GM23338 (cell line): ENCODE measurements at regions not wholly inside any gene's neighbourhood (a gene's known extent, or its start where the extent isn't known, plus 50 kb on each side); places are given as distances from the start of the nearest gene placed in this dataset.

Source experiments
- ATAC-seq: fragments of 200-7000 bp; cut with Tn5 transposase; 3 replicates; pipeline ENCODE4 v1.9.1; 2020
- DNase-seq: peaks from one replicate; pipeline ENCODE4 v3.0.0-alpha.2; 2015; ENCODE audit warnings: low spot score
- H2AFZ ChIP-seq: fragments of 200-600 bp; sonication (generic); 2 replicates; pipeline ENCODE4 v1.8.0; 2016; ENCODE audit warnings: antibody characterized with exemption, mild to moderate bottlenecking, moderate library complexity
- H3F3A ChIP-seq: fragments of 200-600 bp; sonication (generic); replicated peaks from 2 replicates; pipeline ENCODE4 v1.8.0; 2017; ENCODE audit warnings: antibody characterized with exemption, mixed run types, low read depth
- H3K27ac ChIP-seq: fragments of 200-600 bp; sonication (generic); 2 replicates; pipeline ENCODE4 v1.6.1; 2016; ENCODE audit warnings: low read depth
- H3K27me3 ChIP-seq: fragments of 200-600 bp; sonication (generic); 2 replicates; pipeline ENCODE4 v1.8.0; 2016; ENCODE audit warnings: mild to moderate bottlenecking, mixed run types, moderate library complexity; ENCODE audit not compliant: insufficient read depth
- H3K36me3 ChIP-seq: fragments of 200-600 bp; sonication (generic); 2 replicates; pipeline ENCODE4 v1.8.0; 2016; ENCODE audit warnings: mild to moderate bottlenecking; ENCODE audit not compliant: insufficient read depth
- H3K4me1 ChIP-seq: fragments of 200-600 bp; sonication (generic); 2 replicates; pipeline ENCODE4 v1.8.0; 2016; ENCODE audit warnings: mild to moderate bottlenecking, moderate library complexity; ENCODE audit not compliant: insufficient read depth
- H3K4me2 ChIP-seq: fragments of 200-600 bp; sonication (generic); 2 replicates; pipeline ENCODE4 v1.7.1; 2017; ENCODE audit warnings: mixed run types
- H3K4me3 ChIP-seq: fragments of 200-600 bp; sonication (generic); 2 replicates; pipeline ENCODE4 v1.6.1; 2016; ENCODE audit warnings: mixed run types
- H3K79me2 ChIP-seq: fragments of 200-600 bp; sonication (generic); replicated peaks from 2 replicates; pipeline ENCODE4 v1.8.0; 2017; ENCODE audit warnings: mild to moderate bottlenecking; ENCODE audit not compliant: insufficient read depth
- H3K9me2 ChIP-seq: fragments of 200-600 bp; sonication (generic); 2 replicates; pipeline ENCODE4 v1.8.0; 2017; ENCODE audit not compliant: insufficient read depth
- H4K20me1 ChIP-seq: fragments of 200-600 bp; sonication (generic); replicated peaks from 2 replicates; pipeline ENCODE4 v1.8.0; 2017; ENCODE audit warnings: mild to moderate bottlenecking; ENCODE audit not compliant: insufficient read depth
- H3K27ac Mint-ChIP-seq: 2 replicates; pipeline ENCODE4 v1.8.0; 2020; ENCODE audit warnings: inconsistent platforms, mild to moderate bottlenecking, moderate library complexity, mixed read lengths
- H3K27me3 Mint-ChIP-seq: 3 replicates; pipeline ENCODE4 v1.8.0; 2022; ENCODE audit warnings: low read depth, mild to moderate bottlenecking, moderate library complexity, mixed read lengths, inconsistent platforms; ENCODE audit not compliant: insufficient read depth, poor library complexity
- H3K36me3 Mint-ChIP-seq: 3 replicates; pipeline ENCODE4 v1.8.0; 2021; ENCODE audit warnings: low read depth, mild to moderate bottlenecking, inconsistent platforms, moderate library complexity, mixed read lengths
- H3K4me1 Mint-ChIP-seq: 3 replicates; pipeline ENCODE4 v1.8.0; 2020; ENCODE audit warnings: mild to moderate bottlenecking, inconsistent platforms, mixed read lengths
- H3K4me3 Mint-ChIP-seq: 3 replicates; pipeline ENCODE4 v1.8.0; 2021; ENCODE audit warnings: moderate library complexity, mild to moderate bottlenecking, inconsistent platforms, mixed read lengths
- H3K9me3 Mint-ChIP-seq: 3 replicates; pipeline ENCODE4 v1.8.0; 2020; ENCODE audit warnings: moderate library complexity, mild to moderate bottlenecking, inconsistent platforms, mixed read lengths
- CREB1 ChIP-seq: fragments of 250-450 bp; sonication (Bioruptor Pico); IDR thresholded peaks from 2 replicates; pipeline ENCODE4 v1.5.0; 2020; ENCODE audit warnings: low read depth, mild to moderate bottlenecking, moderate library complexity
- EZH2 ChIP-seq: fragments of 200-600 bp; sonication (generic); IDR thresholded peaks from one replicate; pipeline ENCODE4 v1.8.0; 2017; ENCODE audit warnings: antibody characterized with exemption, mild to moderate bottlenecking, low read depth; ENCODE audit not compliant: unreplicated experiment
- EZH2phosphoT487 ChIP-seq: fragments of 200-600 bp; sonication (generic); IDR thresholded peaks from one replicate; pipeline ENCODE4 v1.8.1; 2018; ENCODE audit warnings: antibody characterized with exemption; ENCODE audit not compliant: unreplicated experiment
- JUNB ChIP-seq: IDR thresholded peaks from one replicate; pipeline ENCODE4 v1.6.1; 2016; ENCODE audit warnings: antibody characterized with exemption; ENCODE audit not compliant: unreplicated experiment
- NANOG ChIP-seq: IDR thresholded peaks from 2 replicates; pipeline ENCODE4 v1.6.1; 2016; ENCODE audit warnings: antibody characterized with exemption, borderline replicate concordance
- POLR2AphosphoS5 ChIP-seq: IDR thresholded peaks from 2 replicates; pipeline ENCODE4 v1.6.1; 2016; ENCODE audit warnings: antibody characterized with exemption, low read depth
- ZNF114 ChIP-seq: fragments of 250-450 bp; sonication (Bioruptor Pico); IDR thresholded peaks from 2 replicates; pipeline ENCODE4 v1.5.0; 2020; ENCODE audit warnings: mild to moderate bottlenecking, moderate library complexity
- ZNF331 ChIP-seq: fragments of 250-450 bp; sonication (Bioruptor Pico); IDR thresholded peaks from 2 replicates; pipeline ENCODE4 v1.5.0; 2020; ENCODE audit warnings: low read depth, mild to moderate bottlenecking, moderate library complexity
- TF ChIP-seq, protein P1 (sequence below): IDR thresholded peaks from 2 replicates; pipeline ENCODE4 v1.6.1; 2016; ENCODE audit warnings: antibody characterized with exemption
- TF ChIP-seq, protein P2 (sequence below): fragments of 250-450 bp; sonication (Bioruptor Pico); IDR thresholded peaks from 2 replicates; pipeline ENCODE4 v1.5.0; 2020; ENCODE audit warnings: mild to moderate bottlenecking, moderate library complexity
- TF ChIP-seq, protein P3 (sequence below): IDR thresholded peaks from one replicate; pipeline ENCODE4 v1.6.1; 2018; ENCODE audit warnings: antibody characterized with exemption; ENCODE audit not compliant: unreplicated experiment

DNA sequence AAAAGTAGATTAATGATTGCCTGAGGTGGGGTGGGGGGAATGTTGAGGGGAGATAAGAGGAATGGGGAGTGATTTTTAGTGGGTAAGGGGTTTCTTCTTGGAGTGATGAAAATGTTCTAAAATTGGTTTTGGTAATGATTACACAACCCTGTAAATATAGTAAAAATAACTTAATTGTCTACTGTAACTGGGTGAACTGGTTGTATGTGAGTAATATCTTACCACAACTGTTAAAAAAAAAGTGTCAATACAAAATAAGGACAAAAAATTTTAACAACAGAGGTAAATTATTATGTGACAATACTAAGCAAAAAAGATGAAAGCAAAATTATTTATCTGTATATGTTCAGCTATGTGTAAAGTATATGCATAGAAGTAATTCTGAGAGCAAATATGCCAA is 86.3 kb upstream of the RASSF8 start:
- DNase-seq (no peak), ATAC-seq (no peak)
- H3F3A ChIP-seq: no peaks in the 10 kb centered on the region
- H3K27ac Mint-ChIP-seq: no peak overlapping the region
- no peaks in the 10 kb centered on the region for H4K20me1 ChIP-seq
- no peak overlapping the region for H3K4me2 ChIP-seq
- H3K4me3 ChIP-seq: no peak overlapping the region
- H3K27ac ChIP-seq: no peak overlapping the region
- no peaks in the 10 kb centered on the region for H3K9me3 Mint-ChIP-seq
- H3K27me3 Mint-ChIP-seq: peaks cover 1% of the 10 kb centered on the region
- H3K4me1 Mint-ChIP-seq: peaks cover 4% of the 10 kb centered on the region; the same call in 1 of the 3 replicates
- TF ChIP-seq CREB1 (CRISPR knock-in tag): no peak
- TF ChIP-seq ZNF114 (CRISPR knock-in tag): no peak
- TF ChIP-seq, protein P1, sequence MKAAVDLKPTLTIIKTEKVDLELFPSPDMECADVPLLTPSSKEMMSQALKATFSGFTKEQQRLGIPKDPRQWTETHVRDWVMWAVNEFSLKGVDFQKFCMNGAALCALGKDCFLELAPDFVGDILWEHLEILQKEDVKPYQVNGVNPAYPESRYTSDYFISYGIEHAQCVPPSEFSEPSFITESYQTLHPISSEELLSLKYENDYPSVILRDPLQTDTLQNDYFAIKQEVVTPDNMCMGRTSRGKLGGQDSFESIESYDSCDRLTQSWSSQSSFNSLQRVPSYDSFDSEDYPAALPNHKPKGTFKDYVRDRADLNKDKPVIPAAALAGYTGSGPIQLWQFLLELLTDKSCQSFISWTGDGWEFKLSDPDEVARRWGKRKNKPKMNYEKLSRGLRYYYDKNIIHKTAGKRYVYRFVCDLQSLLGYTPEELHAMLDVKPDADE: no peak
- TF ChIP-seq NANOG: no peak
- no peaks in the 10 kb centered on the region for H3K79me2 ChIP-seq
- no peaks in the 10 kb centered on the region for H3K36me3 Mint-ChIP-seq
- peak overlapping the region; percentile 80; the same call in 1 of the 2 replicates for H2AFZ ChIP-seq
- no peaks in the 10 kb centered on the region for H3K9me2 ChIP-seq
- no peak overlapping the region for H3K4me3 Mint-ChIP-seq
- H3K4me1 ChIP-seq: no peaks in the 10 kb centered on the region; the same call in 1 of the 2 replicates
- H3K36me3 ChIP-seq: no peaks in the 10 kb centered on the region
- H3K27me3 ChIP-seq: no peaks in the 10 kb centered on the region

DNA sequence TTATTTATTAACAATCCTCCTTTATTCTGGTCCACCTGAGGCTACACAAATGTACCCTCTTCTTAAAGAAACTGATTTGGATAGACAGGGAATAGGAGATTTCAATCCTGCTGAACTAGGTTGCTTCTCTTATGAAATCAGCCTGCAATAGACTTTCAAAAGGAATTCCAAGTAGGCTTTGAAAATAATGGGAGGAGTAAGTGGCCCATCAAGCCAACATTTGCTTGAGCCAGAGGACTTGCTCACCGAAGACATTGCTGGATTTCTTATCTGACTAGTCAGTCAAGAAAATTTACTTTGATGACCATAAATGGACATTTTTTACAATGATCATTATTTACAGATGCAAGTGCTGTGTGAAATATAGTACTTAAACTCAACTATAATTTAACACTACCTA is 82.8 kb upstream of the RASSF8 start:
- no peaks in the 10 kb centered on the region for H3F3A ChIP-seq
- H4K20me1 ChIP-seq: no peaks in the 10 kb centered on the region
- H3K9me2 ChIP-seq: no peaks in the 10 kb centered on the region
- Mint-ChIP-seq H3K4me1 (0 out of 3 replicates have a peak, but pooled peaks cover 4% of the 10 kb centered on the region), H3K9me3 (peaks cover 2% of the 10 kb centered on the region; the same call in 1 of the 3 replicates), H3K27ac (no peak overlapping the region), H3K27me3 (peaks cover 1% of the 10 kb centered on the region), H3K36me3 (peaks cover 2% of the 10 kb centered on the region; the same call in 1 of the 3 replicates), H3K4me3 (no peak overlapping the region)
- DNase-seq (no peak), ATAC-seq (no peak)
- no peak overlapping the region for H3K27ac ChIP-seq
- no peaks in the 10 kb centered on the region for H3K27me3 ChIP-seq
- H3K4me1 ChIP-seq: no peaks in the 10 kb centered on the region; the same call in 1 of the 2 replicates
- H3K79me2 ChIP-seq: no peaks in the 10 kb centered on the region
- no peaks in the 10 kb centered on the region for H3K36me3 ChIP-seq
- peak overlapping the region; percentile 70; the same call in 1 of the 2 replicates for H2AFZ ChIP-seq
- no peak overlapping the region for H3K4me2 ChIP-seq
- no peak overlapping the region for H3K4me3 ChIP-seq
- TF ChIP-seq, protein P2, sequence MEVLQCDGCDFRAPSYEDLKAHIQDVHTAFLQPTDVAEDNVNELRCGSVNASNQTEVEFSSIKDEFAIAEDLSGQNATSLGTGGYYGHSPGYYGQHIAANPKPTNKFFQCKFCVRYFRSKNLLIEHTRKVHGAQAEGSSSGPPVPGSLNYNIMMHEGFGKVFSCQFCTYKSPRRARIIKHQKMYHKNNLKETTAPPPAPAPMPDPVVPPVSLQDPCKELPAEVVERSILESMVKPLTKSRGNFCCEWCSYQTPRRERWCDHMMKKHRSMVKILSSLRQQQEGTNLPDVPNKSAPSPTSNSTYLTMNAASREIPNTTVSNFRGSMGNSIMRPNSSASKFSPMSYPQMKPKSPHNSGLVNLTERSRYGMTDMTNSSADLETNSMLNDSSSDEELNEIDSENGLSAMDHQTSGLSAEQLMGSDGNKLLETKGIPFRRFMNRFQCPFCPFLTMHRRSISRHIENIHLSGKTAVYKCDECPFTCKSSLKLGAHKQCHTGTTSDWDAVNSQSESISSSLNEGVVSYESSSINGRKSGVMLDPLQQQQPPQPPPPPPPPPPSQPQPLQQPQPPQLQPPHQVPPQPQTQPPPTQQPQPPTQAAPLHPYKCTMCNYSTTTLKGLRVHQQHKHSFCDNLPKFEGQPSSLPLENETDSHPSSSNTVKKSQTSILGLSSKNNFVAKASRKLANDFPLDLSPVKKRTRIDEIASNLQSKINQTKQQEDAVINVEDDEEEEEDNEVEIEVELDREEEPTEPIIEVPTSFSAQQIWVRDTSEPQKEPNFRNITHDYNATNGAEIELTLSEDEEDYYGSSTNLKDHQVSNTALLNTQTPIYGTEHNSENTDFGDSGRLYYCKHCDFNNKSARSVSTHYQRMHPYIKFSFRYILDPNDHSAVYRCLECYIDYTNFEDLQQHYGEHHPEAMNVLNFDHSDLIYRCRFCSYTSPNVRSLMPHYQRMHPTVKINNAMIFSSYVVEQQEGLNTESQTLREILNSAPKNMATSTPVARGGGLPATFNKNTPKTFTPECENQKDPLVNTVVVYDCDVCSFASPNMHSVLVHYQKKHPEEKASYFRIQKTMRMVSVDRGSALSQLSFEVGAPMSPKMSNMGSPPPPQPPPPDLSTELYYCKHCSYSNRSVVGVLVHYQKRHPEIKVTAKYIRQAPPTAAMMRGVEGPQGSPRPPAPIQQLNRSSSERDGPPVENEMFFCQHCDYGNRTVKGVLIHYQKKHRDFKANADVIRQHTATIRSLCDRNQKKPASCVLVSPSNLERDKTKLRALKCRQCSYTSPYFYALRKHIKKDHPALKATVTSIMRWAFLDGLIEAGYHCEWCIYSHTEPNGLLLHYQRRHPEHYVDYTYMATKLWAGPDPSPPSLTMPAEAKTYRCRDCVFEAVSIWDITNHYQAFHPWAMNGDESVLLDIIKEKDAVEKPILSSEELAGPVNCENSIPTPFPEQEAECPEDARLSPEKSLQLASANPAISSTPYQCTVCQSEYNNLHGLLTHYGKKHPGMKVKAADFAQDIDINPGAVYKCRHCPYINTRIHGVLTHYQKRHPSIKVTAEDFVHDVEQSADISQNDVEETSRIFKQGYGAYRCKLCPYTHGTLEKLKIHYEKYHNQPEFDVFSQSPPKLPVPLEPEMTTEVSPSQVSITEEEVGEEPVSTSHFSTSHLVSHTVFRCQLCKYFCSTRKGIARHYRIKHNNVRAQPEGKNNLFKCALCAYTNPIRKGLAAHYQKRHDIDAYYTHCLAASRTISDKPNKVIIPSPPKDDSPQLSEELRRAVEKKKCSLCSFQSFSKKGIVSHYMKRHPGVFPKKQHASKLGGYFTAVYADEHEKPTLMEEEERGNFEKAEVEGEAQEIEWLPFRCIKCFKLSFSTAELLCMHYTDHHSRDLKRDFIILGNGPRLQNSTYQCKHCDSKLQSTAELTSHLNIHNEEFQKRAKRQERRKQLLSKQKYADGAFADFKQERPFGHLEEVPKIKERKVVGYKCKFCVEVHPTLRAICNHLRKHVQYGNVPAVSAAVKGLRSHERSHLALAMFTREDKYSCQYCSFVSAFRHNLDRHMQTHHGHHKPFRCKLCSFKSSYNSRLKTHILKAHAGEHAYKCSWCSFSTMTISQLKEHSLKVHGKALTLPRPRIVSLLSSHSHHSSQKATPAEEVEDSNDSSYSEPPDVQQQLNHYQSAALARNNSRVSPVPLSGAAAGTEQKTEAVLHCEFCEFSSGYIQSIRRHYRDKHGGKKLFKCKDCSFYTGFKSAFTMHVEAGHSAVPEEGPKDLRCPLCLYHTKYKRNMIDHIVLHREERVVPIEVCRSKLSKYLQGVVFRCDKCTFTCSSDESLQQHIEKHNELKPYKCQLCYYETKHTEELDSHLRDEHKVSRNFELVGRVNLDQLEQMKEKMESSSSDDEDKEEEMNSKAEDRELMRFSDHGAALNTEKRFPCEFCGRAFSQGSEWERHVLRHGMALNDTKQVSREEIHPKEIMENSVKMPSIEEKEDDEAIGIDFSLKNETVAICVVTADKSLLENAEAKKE (CRISPR knock-in tag): no peak
- no peak for TF ChIP-seq EZH2phosphoT487
- TF ChIP-seq POLR2AphosphoS5: no peak
- TF ChIP-seq JUNB: no peak
- TF ChIP-seq, protein P3, sequence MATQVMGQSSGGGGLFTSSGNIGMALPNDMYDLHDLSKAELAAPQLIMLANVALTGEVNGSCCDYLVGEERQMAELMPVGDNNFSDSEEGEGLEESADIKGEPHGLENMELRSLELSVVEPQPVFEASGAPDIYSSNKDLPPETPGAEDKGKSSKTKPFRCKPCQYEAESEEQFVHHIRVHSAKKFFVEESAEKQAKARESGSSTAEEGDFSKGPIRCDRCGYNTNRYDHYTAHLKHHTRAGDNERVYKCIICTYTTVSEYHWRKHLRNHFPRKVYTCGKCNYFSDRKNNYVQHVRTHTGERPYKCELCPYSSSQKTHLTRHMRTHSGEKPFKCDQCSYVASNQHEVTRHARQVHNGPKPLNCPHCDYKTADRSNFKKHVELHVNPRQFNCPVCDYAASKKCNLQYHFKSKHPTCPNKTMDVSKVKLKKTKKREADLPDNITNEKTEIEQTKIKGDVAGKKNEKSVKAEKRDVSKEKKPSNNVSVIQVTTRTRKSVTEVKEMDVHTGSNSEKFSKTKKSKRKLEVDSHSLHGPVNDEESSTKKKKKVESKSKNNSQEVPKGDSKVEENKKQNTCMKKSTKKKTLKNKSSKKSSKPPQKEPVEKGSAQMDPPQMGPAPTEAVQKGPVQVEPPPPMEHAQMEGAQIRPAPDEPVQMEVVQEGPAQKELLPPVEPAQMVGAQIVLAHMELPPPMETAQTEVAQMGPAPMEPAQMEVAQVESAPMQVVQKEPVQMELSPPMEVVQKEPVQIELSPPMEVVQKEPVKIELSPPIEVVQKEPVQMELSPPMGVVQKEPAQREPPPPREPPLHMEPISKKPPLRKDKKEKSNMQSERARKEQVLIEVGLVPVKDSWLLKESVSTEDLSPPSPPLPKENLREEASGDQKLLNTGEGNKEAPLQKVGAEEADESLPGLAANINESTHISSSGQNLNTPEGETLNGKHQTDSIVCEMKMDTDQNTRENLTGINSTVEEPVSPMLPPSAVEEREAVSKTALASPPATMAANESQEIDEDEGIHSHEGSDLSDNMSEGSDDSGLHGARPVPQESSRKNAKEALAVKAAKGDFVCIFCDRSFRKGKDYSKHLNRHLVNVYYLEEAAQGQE: no peak
- TF ChIP-seq EZH2: no peak
- no peak for TF ChIP-seq NANOG
- no peak for TF ChIP-seq ZNF331 (CRISPR knock-in tag)
